ENCODE measurements at regions not wholly inside any gene's neighbourhood (a gene's known extent, or its start where the extent isn't known, plus 50 kb on each side); places are given as distances from the start of the nearest gene placed in this dataset.

DNA sequence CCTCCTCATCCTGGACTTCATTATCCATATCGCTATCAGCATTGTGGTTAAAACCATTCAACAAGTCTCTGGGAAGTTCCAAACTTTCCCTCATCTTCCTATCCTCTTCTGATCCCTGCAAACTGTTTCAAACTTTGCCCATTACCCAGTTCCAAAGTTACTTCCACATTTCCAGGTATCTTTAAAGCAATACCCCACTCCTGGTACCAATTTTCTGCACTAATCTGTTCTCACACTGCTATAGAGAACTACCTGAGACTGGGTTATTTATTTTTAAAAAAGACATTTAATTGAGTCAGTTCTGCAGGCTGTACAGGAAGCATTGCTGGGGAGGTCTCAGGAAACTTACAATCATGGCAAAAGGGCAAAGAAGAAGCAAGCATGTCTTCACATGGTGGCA lies 147.3 kb downstream of the ARL4A start:
- no peak for ATAC-seq

DNA sequence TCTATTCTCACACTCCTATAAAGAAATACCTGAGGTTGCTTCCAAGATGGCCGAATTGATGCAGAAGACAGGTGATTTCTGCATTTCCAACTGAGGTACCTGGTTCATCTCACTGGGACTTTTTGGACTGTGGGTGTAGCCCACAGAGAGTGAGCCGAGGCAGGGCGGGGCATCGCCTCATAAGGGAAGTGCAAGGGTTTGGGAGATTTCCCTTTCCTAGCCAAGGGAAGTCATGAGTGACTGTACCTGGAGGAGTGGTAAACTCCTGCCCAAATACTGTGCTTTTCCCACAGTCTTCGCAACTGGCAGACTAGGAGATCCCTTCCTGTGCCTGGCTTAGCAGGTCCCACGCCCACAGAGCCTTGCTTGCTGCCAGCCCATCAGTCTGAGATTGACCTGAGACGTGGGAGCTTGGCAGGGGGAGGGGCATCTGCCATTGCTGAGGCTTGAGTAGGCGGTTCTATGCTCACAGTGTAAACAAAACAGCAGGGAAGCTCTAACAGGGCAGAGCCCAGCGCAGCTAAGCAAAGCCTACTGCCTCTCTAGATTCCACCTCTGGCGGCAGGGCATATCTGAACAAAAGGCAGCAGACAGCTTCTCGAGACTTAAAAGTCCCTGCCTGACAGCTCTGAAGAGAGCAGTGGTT lies 152.2 kb downstream of the ARL4A start:
- no peak for ATAC-seq
- TF ChIP-seq, protein P1, sequence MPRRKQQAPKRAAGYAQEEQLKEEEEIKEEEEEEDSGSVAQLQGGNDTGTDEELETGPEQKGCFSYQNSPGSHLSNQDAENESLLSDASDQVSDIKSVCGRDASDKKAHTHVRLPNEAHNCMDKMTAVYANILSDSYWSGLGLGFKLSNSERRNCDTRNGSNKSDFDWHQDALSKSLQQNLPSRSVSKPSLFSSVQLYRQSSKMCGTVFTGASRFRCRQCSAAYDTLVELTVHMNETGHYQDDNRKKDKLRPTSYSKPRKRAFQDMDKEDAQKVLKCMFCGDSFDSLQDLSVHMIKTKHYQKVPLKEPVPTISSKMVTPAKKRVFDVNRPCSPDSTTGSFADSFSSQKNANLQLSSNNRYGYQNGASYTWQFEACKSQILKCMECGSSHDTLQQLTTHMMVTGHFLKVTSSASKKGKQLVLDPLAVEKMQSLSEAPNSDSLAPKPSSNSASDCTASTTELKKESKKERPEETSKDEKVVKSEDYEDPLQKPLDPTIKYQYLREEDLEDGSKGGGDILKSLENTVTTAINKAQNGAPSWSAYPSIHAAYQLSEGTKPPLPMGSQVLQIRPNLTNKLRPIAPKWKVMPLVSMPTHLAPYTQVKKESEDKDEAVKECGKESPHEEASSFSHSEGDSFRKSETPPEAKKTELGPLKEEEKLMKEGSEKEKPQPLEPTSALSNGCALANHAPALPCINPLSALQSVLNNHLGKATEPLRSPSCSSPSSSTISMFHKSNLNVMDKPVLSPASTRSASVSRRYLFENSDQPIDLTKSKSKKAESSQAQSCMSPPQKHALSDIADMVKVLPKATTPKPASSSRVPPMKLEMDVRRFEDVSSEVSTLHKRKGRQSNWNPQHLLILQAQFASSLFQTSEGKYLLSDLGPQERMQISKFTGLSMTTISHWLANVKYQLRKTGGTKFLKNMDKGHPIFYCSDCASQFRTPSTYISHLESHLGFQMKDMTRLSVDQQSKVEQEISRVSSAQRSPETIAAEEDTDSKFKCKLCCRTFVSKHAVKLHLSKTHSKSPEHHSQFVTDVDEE (CRISPR knock-in tag; IDR thresholded peaks at IDR 0.05): no peak
- TF ChIP-seq, protein P2, sequence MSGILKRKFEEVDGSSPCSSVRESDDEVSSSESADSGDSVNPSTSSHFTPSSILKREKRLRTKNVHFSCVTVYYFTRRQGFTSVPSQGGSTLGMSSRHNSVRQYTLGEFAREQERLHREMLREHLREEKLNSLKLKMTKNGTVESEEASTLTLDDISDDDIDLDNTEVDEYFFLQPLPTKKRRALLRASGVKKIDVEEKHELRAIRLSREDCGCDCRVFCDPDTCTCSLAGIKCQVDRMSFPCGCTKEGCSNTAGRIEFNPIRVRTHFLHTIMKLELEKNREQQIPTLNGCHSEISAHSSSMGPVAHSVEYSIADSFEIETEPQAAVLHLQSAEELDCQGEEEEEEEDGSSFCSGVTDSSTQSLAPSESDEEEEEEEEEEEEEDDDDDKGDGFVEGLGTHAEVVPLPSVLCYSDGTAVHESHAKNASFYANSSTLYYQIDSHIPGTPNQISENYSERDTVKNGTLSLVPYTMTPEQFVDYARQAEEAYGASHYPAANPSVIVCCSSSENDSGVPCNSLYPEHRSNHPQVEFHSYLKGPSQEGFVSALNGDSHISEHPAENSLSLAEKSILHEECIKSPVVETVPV (CRISPR knock-in tag; IDR thresholded peaks at IDR 0.05): no peak
- no peak for TF ChIP-seq ARNTL (CRISPR knock-in tag; IDR thresholded peaks at IDR 0.05; ENCODE audit: borderline replicate concordance, low read depth)
- no peak for TF ChIP-seq PPARA (CRISPR knock-in tag; IDR thresholded peaks at IDR 0.05; ENCODE audit: borderline replicate concordance)
- no peak for TF ChIP-seq TOX (CRISPR knock-in tag; IDR thresholded peaks at IDR 0.05; ENCODE audit: borderline replicate concordance)
- no peak for TF ChIP-seq ZFP3 (CRISPR knock-in tag; IDR thresholded peaks at IDR 0.05)
- no peak for TF ChIP-seq ESRRG (CRISPR knock-in tag; IDR thresholded peaks at IDR 0.05)
- TF ChIP-seq ZNF8 (CRISPR knock-in tag; IDR thresholded peaks at IDR 0.05): no peak
- TF ChIP-seq, protein P3, sequence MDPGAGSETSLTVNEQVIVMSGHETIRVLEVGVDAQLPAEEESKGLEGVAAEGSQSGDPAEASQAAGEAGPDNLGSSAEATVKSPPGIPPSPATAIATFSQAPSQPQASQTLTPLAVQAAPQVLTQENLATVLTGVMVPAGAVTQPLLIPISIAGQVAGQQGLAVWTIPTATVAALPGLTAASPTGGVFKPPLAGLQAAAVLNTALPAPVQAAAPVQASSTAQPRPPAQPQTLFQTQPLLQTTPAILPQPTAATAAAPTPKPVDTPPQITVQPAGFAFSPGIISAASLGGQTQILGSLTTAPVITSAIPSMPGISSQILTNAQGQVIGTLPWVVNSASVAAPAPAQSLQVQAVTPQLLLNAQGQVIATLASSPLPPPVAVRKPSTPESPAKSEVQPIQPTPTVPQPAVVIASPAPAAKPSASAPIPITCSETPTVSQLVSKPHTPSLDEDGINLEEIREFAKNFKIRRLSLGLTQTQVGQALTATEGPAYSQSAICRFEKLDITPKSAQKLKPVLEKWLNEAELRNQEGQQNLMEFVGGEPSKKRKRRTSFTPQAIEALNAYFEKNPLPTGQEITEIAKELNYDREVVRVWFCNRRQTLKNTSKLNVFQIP (CRISPR knock-in tag; IDR thresholded peaks at IDR 0.05; ENCODE audit: borderline replicate concordance, low read depth): no peak
- no peak for TF ChIP-seq ZNF565 (CRISPR knock-in tag; conservative IDR thresholded peaks at IDR 0.05; ENCODE audit: low read depth)
- no peak for TF ChIP-seq ZFP30 (CRISPR knock-in tag; IDR thresholded peaks at IDR 0.05)

More for the DNA sequence above, 147.3 kb downstream of the ARL4A start:
- TF ChIP-seq ZC3H10 (CRISPR knock-in tag; IDR thresholded peaks at IDR 0.05) (no peak), ZNF565 (CRISPR knock-in tag; conservative IDR thresholded peaks at IDR 0.05; ENCODE audit: low read depth) (no peak), ISL1 (CRISPR knock-in tag; IDR thresholded peaks at IDR 0.05) (no peak), ZNF8 (CRISPR knock-in tag; IDR thresholded peaks at IDR 0.05) (no peak), BACH2 (CRISPR knock-in tag; IDR thresholded peaks at IDR 0.05; ENCODE audit: borderline replicate concordance) (no peak), TCF4 (CRISPR knock-in tag; IDR thresholded peaks at IDR 0.05; ENCODE audit: borderline replicate concordance) (no peak), OSR1 (CRISPR knock-in tag; IDR thresholded peaks at IDR 0.05) (no peak), ZFP30 (CRISPR knock-in tag; IDR thresholded peaks at IDR 0.05) (no peak), TOX (CRISPR knock-in tag; IDR thresholded peaks at IDR 0.05; ENCODE audit: borderline replicate concordance) (no peak), ARNTL (CRISPR knock-in tag; IDR thresholded peaks at IDR 0.05; ENCODE audit: borderline replicate concordance, low read depth) (no peak), PPARA (CRISPR knock-in tag; IDR thresholded peaks at IDR 0.05; ENCODE audit: borderline replicate concordance) (no peak), CSDC2 (CRISPR knock-in tag; IDR thresholded peaks at IDR 0.05) (no peak), ZFP3 (CRISPR knock-in tag; IDR thresholded peaks at IDR 0.05) (no peak)
- TF ChIP-seq, protein P4, sequence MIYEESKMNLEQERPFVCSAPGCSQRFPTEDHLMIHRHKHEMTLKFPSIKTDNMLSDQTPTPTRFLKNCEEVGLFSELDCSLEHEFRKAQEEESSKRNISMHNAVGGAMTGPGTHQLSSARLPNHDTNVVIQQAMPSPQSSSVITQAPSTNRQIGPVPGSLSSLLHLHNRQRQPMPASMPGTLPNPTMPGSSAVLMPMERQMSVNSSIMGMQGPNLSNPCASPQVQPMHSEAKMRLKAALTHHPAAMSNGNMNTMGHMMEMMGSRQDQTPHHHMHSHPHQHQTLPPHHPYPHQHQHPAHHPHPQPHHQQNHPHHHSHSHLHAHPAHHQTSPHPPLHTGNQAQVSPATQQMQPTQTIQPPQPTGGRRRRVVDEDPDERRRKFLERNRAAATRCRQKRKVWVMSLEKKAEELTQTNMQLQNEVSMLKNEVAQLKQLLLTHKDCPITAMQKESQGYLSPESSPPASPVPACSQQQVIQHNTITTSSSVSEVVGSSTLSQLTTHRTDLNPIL (CRISPR knock-in tag; IDR thresholded peaks at IDR 0.05; ENCODE audit: low read depth): no peak
- TF ChIP-seq, protein P5, sequence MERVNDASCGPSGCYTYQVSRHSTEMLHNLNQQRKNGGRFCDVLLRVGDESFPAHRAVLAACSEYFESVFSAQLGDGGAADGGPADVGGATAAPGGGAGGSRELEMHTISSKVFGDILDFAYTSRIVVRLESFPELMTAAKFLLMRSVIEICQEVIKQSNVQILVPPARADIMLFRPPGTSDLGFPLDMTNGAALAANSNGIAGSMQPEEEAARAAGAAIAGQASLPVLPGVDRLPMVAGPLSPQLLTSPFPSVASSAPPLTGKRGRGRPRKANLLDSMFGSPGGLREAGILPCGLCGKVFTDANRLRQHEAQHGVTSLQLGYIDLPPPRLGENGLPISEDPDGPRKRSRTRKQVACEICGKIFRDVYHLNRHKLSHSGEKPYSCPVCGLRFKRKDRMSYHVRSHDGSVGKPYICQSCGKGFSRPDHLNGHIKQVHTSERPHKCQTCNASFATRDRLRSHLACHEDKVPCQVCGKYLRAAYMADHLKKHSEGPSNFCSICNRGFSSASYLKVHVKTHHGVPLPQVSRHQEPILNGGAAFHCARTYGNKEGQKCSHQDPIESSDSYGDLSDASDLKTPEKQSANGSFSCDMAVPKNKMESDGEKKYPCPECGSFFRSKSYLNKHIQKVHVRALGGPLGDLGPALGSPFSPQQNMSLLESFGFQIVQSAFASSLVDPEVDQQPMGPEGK (CRISPR knock-in tag; IDR thresholded peaks at IDR 0.05; ENCODE audit: borderline replicate concordance): no peak
- TF ChIP-seq, protein P1 (CRISPR knock-in tag; IDR thresholded peaks at IDR 0.05): no peak
- TF ChIP-seq, protein P2 (CRISPR knock-in tag; IDR thresholded peaks at IDR 0.05): no peak
- TF ChIP-seq, protein P3 (CRISPR knock-in tag; IDR thresholded peaks at IDR 0.05; ENCODE audit: borderline replicate concordance, low read depth): no peak

Measured in SK-N-SH treated with all-trans-retinoic acid at 6 μM for 48 hours (cell line).